Fibroblast of lung (primary cell): ENCODE measurements at regions not wholly inside any gene's neighbourhood (a gene's known extent, or its start where the extent isn't known, plus 50 kb on each side); places are given as distances from the start of the nearest gene placed in this dataset.

Experiments
- CTCF ChIP-seq, 2 donors: IDR thresholded peaks in 1 of 2; conservative IDR thresholded peaks in 1 of 2; 1 replicate in 1 of 2; 2 replicates in 1 of 2; pipeline ENCODE4 v1.5.1; 2011 to 2012; ENCODE audit warnings: low read length in 2 of 2, control low read depth in 1 of 2, inconsistent platforms in 1 of 2, low read depth in 1 of 2, mild to moderate bottlenecking in 1 of 2
- EZH2 ChIP-seq: IDR thresholded peaks from 2 replicates; pipeline ENCODE4 v1.5.1; 2012; ENCODE audit warnings: low read length, control low read depth, mild to moderate bottlenecking; ENCODE audit errors: missing control alignments

DNA sequence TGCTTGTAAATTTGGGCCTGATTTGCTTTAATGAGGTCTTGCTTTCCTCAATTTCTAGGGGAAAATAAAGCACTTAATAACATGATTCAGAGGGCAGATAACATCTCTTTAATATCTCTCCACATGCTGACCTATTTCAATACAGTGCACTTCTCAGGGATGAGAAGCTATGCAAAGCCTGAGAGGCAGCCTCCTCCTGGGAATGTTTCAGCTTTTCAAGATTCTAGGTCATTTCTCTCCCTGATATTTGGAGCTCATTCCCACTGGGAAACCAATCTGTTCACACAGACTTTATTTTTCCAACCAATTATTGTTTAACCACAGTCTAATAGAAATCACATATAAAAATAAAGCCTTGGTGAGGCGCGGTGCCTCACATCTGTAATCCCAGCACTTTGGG lies 67.0 kb upstream of the LSAMP start:
- TF ChIP-seq CTCF (conservative IDR thresholded peaks at IDR 0.05 in 1 of 2, IDR thresholded peaks at IDR 0.05 in 1 of 2; ENCODE audit: low read depth in 1 of 2, low read length in 2 of 2) = no peak
- no peak for TF ChIP-seq EZH2
